HEK293 (cell line): ENCODE measurements at regions not wholly inside any gene's neighbourhood (a gene's known extent, or its start where the extent isn't known, plus 50 kb on each side); places are given as distances from the start of the nearest gene placed in this dataset.

Experiments used
- CTCF ChIA-PET: fragments of 350-600 bp; formaldehyde crosslinking; extraction: SDS; loops from one replicate; lab custom pipeline; 2021; ENCODE audit warnings: antibody characterized with exemption; lab: Yijun Ruan, JAX
- POLR2A ChIA-PET: fragments of 300-600 bp; formaldehyde crosslinking; extraction: SDS; loops from one replicate; lab custom pipeline; 2020; ENCODE audit warnings: antibody characterized with exemption, inconsistent platforms; lab: Yijun Ruan, JAX
- H3K27ac ChIP-seq: fragments of 200-500 bp; sonication (Bioruptor generic); 2 replicates; pipeline ENCODE4 v1.5.1; 2014; ENCODE audit warnings: low read depth, low read length, control low read depth, inconsistent platforms; ENCODE audit errors: extremely low read depth
- H3K36me3 ChIP-seq, 2 experiments: fragments of 200-500 bp in 1 of 2; sonication (Bioruptor generic) in 1 of 2; 1 replicate in 1 of 2; 2 replicates in 1 of 2; pipeline ENCODE4 v1.5.1; 2014 to 2017; ENCODE audit warnings: inconsistent platforms in 2 of 2, low read length in 2 of 2; ENCODE audit not compliant: control insufficient read depth in 2 of 2, insufficient read depth in 1 of 2
- H3K4me1 ChIP-seq: fragments of 200-500 bp; sonication (Bioruptor generic); 2 replicates; pipeline ENCODE4 v1.5.1; 2014; ENCODE audit warnings: mild to moderate bottlenecking, low read length, inconsistent platforms; ENCODE audit not compliant: control insufficient read depth, insufficient read depth
- H3K4me3 ChIP-seq: 2 replicates; pipeline ENCODE4 v1.5.1; 2011; ENCODE audit warnings: low read depth, mild to moderate bottlenecking, control low read depth, low read length, moderate library complexity
- H3K9me3 ChIP-seq: fragments of 200-500 bp; sonication (Bioruptor generic); 2 replicates; pipeline ENCODE4 v1.5.1; 2014; ENCODE audit warnings: low read depth, low read length, inconsistent platforms; ENCODE audit not compliant: control insufficient read depth, insufficient read depth
- GFI1B ChIP-seq: fragments of 450-650 bp; formaldehyde crosslinking; IDR thresholded peaks from 2 replicates; pipeline ENCODE4 v1.5.1; 2016; ENCODE audit warnings: missing biosample characterization, missing genetic modification characterization
- HOXC10 ChIP-seq: sonication (generic); formaldehyde crosslinking; IDR thresholded peaks from 2 replicates; pipeline ENCODE4 v1.8.1; 2023; ENCODE audit warnings: mild to moderate bottlenecking, missing genetic modification reagents
- MYNN ChIP-seq: fragments of 450-650 bp; formaldehyde crosslinking; IDR thresholded peaks from 2 replicates; pipeline ENCODE4 v1.5.1; 2016; ENCODE audit warnings: missing biosample characterization, missing genetic modification characterization, borderline replicate concordance
- OVOL3 ChIP-seq: fragments of 450-650 bp; formaldehyde crosslinking; IDR thresholded peaks from 2 replicates; pipeline ENCODE4 v1.5.1; 2016; ENCODE audit warnings: missing biosample characterization, missing genetic modification characterization
- PRDM4 ChIP-seq: fragments of 450-650 bp; formaldehyde crosslinking; IDR thresholded peaks from 2 replicates; pipeline ENCODE4 v1.5.1; 2017; ENCODE audit warnings: missing biosample characterization, missing genetic modification characterization
- REPIN1 ChIP-seq: fragments of 450-650 bp; formaldehyde crosslinking; IDR thresholded peaks from 2 replicates; pipeline ENCODE4 v1.5.1; 2017; ENCODE audit warnings: missing biosample characterization, missing genetic modification characterization, low read depth
- SALL2 ChIP-seq: fragments of 450-650 bp; formaldehyde crosslinking; IDR thresholded peaks from 2 replicates; pipeline ENCODE4 v1.5.0; 2017; ENCODE audit warnings: missing biosample characterization, mild to moderate bottlenecking, missing genetic modification characterization, borderline replicate concordance
- YY2 ChIP-seq: fragments of 450-650 bp; formaldehyde crosslinking; IDR thresholded peaks from 2 replicates; pipeline ENCODE4 v1.5.1; 2016; ENCODE audit warnings: missing biosample characterization, missing genetic modification characterization
- ZBTB10 ChIP-seq: fragments of 450-650 bp; formaldehyde crosslinking; IDR thresholded peaks from 2 replicates; pipeline ENCODE4 v1.5.1; 2016; ENCODE audit warnings: missing biosample characterization, missing genetic modification characterization
- ZBTB17 ChIP-seq: fragments of 450-650 bp; formaldehyde crosslinking; IDR thresholded peaks from 2 replicates; pipeline ENCODE4 v1.5.1; 2016; ENCODE audit warnings: missing biosample characterization, missing genetic modification characterization
- ZBTB21 ChIP-seq: fragments of 450-650 bp; formaldehyde crosslinking; IDR thresholded peaks from 2 replicates; pipeline ENCODE4 v1.5.1; 2017; ENCODE audit warnings: missing biosample characterization, missing genetic modification characterization
- ZBTB44 ChIP-seq: fragments of 450-650 bp; IDR thresholded peaks from 2 replicates; pipeline ENCODE4 v1.5.1; 2018; ENCODE audit warnings: missing biosample characterization, mild to moderate bottlenecking, missing genetic modification characterization
- ZFP41 ChIP-seq: fragments of 450-650 bp; formaldehyde crosslinking; IDR thresholded peaks from 2 replicates; pipeline ENCODE4 v1.5.1; 2016; ENCODE audit warnings: missing biosample characterization, missing genetic modification characterization, borderline replicate concordance
- ZIC2 ChIP-seq: fragments of 450-650 bp; formaldehyde crosslinking; IDR thresholded peaks from 2 replicates; pipeline ENCODE4 v1.5.1; 2016; ENCODE audit warnings: missing biosample characterization, missing genetic modification characterization
- ZNF18 ChIP-seq: fragments of 450-650 bp; formaldehyde crosslinking; IDR thresholded peaks from 2 replicates; pipeline ENCODE4 v1.5.1; 2016; ENCODE audit warnings: missing biosample characterization, missing genetic modification characterization
- ZNF2 ChIP-seq: fragments of 450-650 bp; formaldehyde crosslinking; IDR thresholded peaks from 2 replicates; pipeline ENCODE4 v1.5.1; 2016; ENCODE audit warnings: missing biosample characterization, missing genetic modification characterization
- ZNF211 ChIP-seq: fragments of 450-650 bp; formaldehyde crosslinking; IDR thresholded peaks from 2 replicates; pipeline ENCODE4 v1.5.1; 2016; ENCODE audit warnings: low read depth, missing biosample characterization, missing genetic modification characterization
- ZNF221 ChIP-seq: fragments of 450-650 bp; formaldehyde crosslinking; IDR thresholded peaks from 2 replicates; pipeline ENCODE4 v1.5.1; 2017; ENCODE audit warnings: missing biosample characterization, missing genetic modification characterization, borderline replicate concordance
- ZNF530 ChIP-seq: fragments of 450-650 bp; formaldehyde crosslinking; IDR thresholded peaks from 2 replicates; pipeline ENCODE4 v1.5.1; 2016; ENCODE audit warnings: low read depth, missing biosample characterization, missing genetic modification characterization
- ZNF596 ChIP-seq: fragments of 450-650 bp; IDR thresholded peaks from 2 replicates; pipeline ENCODE4 v1.5.0; 2018; ENCODE audit warnings: missing biosample characterization, mild to moderate bottlenecking, missing genetic modification characterization, moderate library complexity
- ZNF837 ChIP-seq: fragments of 450-650 bp; formaldehyde crosslinking; IDR thresholded peaks from 2 replicates; pipeline ENCODE4 v1.5.1; 2016; ENCODE audit warnings: missing biosample characterization, missing genetic modification characterization
- ZSCAN30 ChIP-seq: fragments of 450-650 bp; IDR thresholded peaks from 2 replicates; pipeline ENCODE4 v1.5.1; 2018; ENCODE audit warnings: missing biosample characterization, mild to moderate bottlenecking, missing genetic modification characterization, moderate library complexity
- TF ChIP-seq, protein P1 (sequence below): fragments of 450-650 bp; formaldehyde crosslinking; IDR thresholded peaks from 2 replicates; pipeline ENCODE4 v1.5.1; 2016; ENCODE audit warnings: missing biosample characterization, missing genetic modification characterization
- TF ChIP-seq, protein P2 (sequence below): fragments of 450-650 bp; formaldehyde crosslinking; IDR thresholded peaks from 2 replicates; pipeline ENCODE4 v1.5.1; 2016; ENCODE audit warnings: missing biosample characterization, missing genetic modification characterization

GRCh38 chr4:123930996-123931395, 534.4 kb downstream of the SPRY1 start:
- H3K4me1 ChIP-seq = no peaks in the 10 kb centered on the region
- no peaks in the 10 kb centered on the region for H3K9me3 ChIP-seq
- no peak for TF ChIP-seq ZFP41 (tag by site-specific recombination)
- no peak for TF ChIP-seq OVOL3 (tag by site-specific recombination)
- TF ChIP-seq PRDM4 (tag by site-specific recombination) = no peak
- no peak for TF ChIP-seq HOXC10 (CRISPR knock-in tag)
- TF ChIP-seq ZNF596 (tag by site-specific recombination) = no peak
- TF ChIP-seq, protein P1, sequence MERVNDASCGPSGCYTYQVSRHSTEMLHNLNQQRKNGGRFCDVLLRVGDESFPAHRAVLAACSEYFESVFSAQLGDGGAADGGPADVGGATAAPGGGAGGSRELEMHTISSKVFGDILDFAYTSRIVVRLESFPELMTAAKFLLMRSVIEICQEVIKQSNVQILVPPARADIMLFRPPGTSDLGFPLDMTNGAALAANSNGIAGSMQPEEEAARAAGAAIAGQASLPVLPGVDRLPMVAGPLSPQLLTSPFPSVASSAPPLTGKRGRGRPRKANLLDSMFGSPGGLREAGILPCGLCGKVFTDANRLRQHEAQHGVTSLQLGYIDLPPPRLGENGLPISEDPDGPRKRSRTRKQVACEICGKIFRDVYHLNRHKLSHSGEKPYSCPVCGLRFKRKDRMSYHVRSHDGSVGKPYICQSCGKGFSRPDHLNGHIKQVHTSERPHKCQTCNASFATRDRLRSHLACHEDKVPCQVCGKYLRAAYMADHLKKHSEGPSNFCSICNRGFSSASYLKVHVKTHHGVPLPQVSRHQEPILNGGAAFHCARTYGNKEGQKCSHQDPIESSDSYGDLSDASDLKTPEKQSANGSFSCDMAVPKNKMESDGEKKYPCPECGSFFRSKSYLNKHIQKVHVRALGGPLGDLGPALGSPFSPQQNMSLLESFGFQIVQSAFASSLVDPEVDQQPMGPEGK (tag by site-specific recombination) = no peak
- no peak for TF ChIP-seq ZIC2 (tag by site-specific recombination)
- TF ChIP-seq ZNF221 (tag by site-specific recombination) = no peak
- TF ChIP-seq, all 188 proteins: peak for 0
- ChIA-PET CTCF (no interaction called here), POLR2A (no interaction called here)
- Histone ChIP-seq H3K4me3 (no peak overlapping the region), H3K36me3 (no peaks in the 10 kb centered on the region), H3K27ac (no peak overlapping the region)

DNA sequence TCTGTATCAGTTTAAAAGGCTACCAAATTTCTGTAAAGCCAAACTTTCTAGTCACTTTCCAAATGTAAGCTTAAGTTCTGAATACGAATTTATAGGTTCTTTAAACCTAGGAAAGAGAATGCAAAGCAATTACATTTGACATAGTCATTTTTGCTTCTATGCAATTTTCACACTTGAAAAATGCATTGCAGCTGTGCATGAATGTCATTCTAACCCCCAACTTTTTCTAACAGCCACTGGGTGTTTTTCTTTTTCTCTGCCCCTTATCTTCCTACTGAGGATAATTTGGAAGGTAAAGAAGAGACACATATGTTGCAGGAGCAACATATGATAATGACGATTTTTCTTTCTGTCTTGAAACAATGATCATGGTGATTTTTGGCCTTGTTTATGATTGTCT, 537.5 kb downstream of the SPRY1 start:
- no peak overlapping the region for H3K4me3 ChIP-seq
- POLR2A ChIA-PET = no interaction called here
- H3K27ac ChIP-seq = no peak overlapping the region
- no peaks in the 10 kb centered on the region for H3K4me1 ChIP-seq
- no peaks in the 10 kb centered on the region for H3K9me3 ChIP-seq
- no peaks in the 10 kb centered on the region for H3K36me3 ChIP-seq
- CTCF ChIA-PET = no interaction called here
- TF ChIP-seq MYNN (no peak), ZNF530 (tag by site-specific recombination) (no peak), SALL2 (tag by site-specific recombination) (no peak), YY2 (tag by site-specific recombination) (no peak), ZNF211 (tag by site-specific recombination) (no peak), GFI1B (tag by site-specific recombination) (no peak), ZNF837 (no peak), ZNF18 (no peak), REPIN1 (tag by site-specific recombination) (no peak), ZNF2 (no peak), ZBTB44 (tag by site-specific recombination) (no peak), ZSCAN30 (tag by site-specific recombination) (no peak), ZBTB21 (tag by site-specific recombination) (no peak), ZBTB17 (tag by site-specific recombination) (no peak), ZBTB10 (tag by site-specific recombination) (no peak)
- TF ChIP-seq, protein P2, sequence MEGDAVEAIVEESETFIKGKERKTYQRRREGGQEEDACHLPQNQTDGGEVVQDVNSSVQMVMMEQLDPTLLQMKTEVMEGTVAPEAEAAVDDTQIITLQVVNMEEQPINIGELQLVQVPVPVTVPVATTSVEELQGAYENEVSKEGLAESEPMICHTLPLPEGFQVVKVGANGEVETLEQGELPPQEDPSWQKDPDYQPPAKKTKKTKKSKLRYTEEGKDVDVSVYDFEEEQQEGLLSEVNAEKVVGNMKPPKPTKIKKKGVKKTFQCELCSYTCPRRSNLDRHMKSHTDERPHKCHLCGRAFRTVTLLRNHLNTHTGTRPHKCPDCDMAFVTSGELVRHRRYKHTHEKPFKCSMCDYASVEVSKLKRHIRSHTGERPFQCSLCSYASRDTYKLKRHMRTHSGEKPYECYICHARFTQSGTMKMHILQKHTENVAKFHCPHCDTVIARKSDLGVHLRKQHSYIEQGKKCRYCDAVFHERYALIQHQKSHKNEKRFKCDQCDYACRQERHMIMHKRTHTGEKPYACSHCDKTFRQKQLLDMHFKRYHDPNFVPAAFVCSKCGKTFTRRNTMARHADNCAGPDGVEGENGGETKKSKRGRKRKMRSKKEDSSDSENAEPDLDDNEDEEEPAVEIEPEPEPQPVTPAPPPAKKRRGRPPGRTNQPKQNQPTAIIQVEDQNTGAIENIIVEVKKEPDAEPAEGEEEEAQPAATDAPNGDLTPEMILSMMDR = no peak
